ENCODE measurements at regions not wholly inside any gene's neighbourhood (a gene's known extent, or its start where the extent isn't known, plus 50 kb on each side); places are given as distances from the start of the nearest gene placed in this dataset.
"Not testable (repeated sequence)": the region's sequence is repeated elsewhere in the genome, so short reads cannot be mapped to it uniquely, and the experiment has no call there.

- not testable (repeated sequence) for H3K27me3 Mint-ChIP-seq (ENCODE audit: low read depth); H3K4me2 ChIP-seq (ENCODE audit: insufficient read depth, insufficient read length, low read length); H3K23me2 ChIP-seq (ENCODE audit: insufficient read length, low read depth, low read length, poor library complexity, severe bottlenecking); DNase-seq; H3K14ac ChIP-seq (ENCODE audit: insufficient read depth, low read length); H3K4me1 Mint-ChIP-seq; H2BK120ac ChIP-seq (ENCODE audit: low read depth, low read length, poor library complexity, severe bottlenecking); H3K27ac Mint-ChIP-seq; H2BK20ac ChIP-seq (ENCODE audit: low read depth, low read length, poor library complexity, severe bottlenecking); H4K5ac ChIP-seq (ENCODE audit: insufficient read length, low read depth, low read length); H3K27me3 ChIP-seq (ENCODE audit: insufficient read depth, low read length); H3K27ac ChIP-seq (ENCODE audit: insufficient read length, low read depth, low read length); H3K79me2 ChIP-seq (ENCODE audit: insufficient read depth, low read length); H4K20me1 ChIP-seq (ENCODE audit: control insufficient read depth, insufficient read depth, insufficient read length); H2BK15ac ChIP-seq (ENCODE audit: low read depth, low read length); H3K79me1 ChIP-seq (ENCODE audit: insufficient read depth, low read depth, low read length, poor library complexity, severe bottlenecking); H2AFZ ChIP-seq (ENCODE audit: low read length); H3K4me3 Mint-ChIP-seq; H3K9me3 Mint-ChIP-seq; H3K18ac ChIP-seq (ENCODE audit: insufficient read length, low read depth, low read length); H3K9ac ChIP-seq (ENCODE audit: extremely low read depth, insufficient read length, low read length); H3K23ac ChIP-seq (ENCODE audit: insufficient read length, low read depth, low read length); H3K56ac ChIP-seq (ENCODE audit: insufficient read length, low read depth, low read length); H3K4ac ChIP-seq (ENCODE audit: low read depth, low read length); H3K4me1 ChIP-seq (ENCODE audit: insufficient read depth, low read length); H4K8ac ChIP-seq (replicated peaks; ENCODE audit: insufficient read length, low read depth, low read length); H2BK5ac ChIP-seq (ENCODE audit: insufficient read length, low read length); H3K36me3 Mint-ChIP-seq (ENCODE audit: insufficient read depth in 1 of 3, low read depth in 3 of 3); H4K91ac ChIP-seq (ENCODE audit: insufficient read length, low read depth, low read length); H2BK12ac ChIP-seq (ENCODE audit: insufficient read length, low read depth, low read length); H3T11ph ChIP-seq (ENCODE audit: low read length); H3K9me3 ChIP-seq (ENCODE audit: control insufficient read depth, low read depth, low read length); H2AK5ac ChIP-seq (ENCODE audit: insufficient read length, low read length)
- WGBS (ENCODE audit: extremely low coverage, insufficient read length, low lambda C conversion rate) = no CpG with 5 or more reads among the region's 6 CpGs
Observed at GRCh38 chr1:146850352-146850889, 87.7 kb upstream of the NBPF12 start.

GRCh38 chr1:146838725-146839124 is 99.4 kb upstream of the NBPF12 start:
- H3K4me1 ChIP-seq (ENCODE audit: insufficient read depth, low read length); H3K14ac ChIP-seq (ENCODE audit: insufficient read depth, low read length); H2BK20ac ChIP-seq (ENCODE audit: low read depth, low read length, poor library complexity, severe bottlenecking); H4K91ac ChIP-seq (ENCODE audit: insufficient read length, low read depth, low read length); H2BK12ac ChIP-seq (ENCODE audit: insufficient read length, low read depth, low read length); H3K36me3 Mint-ChIP-seq (ENCODE audit: insufficient read depth in 1 of 3, low read depth in 3 of 3); H3K4me3 Mint-ChIP-seq; H3K18ac ChIP-seq (ENCODE audit: insufficient read length, low read depth, low read length); H3K79me1 ChIP-seq (ENCODE audit: insufficient read depth, low read depth, low read length, poor library complexity, severe bottlenecking); DNase-seq; H2AK5ac ChIP-seq (ENCODE audit: insufficient read length, low read length); H3K79me2 ChIP-seq (ENCODE audit: insufficient read depth, low read length); H3K9ac ChIP-seq (ENCODE audit: extremely low read depth, insufficient read length, low read length); H3K4me1 Mint-ChIP-seq; H2AFZ ChIP-seq (ENCODE audit: low read length); H3K4ac ChIP-seq (ENCODE audit: low read depth, low read length); H4K20me1 ChIP-seq (ENCODE audit: control insufficient read depth, insufficient read depth, insufficient read length); H2BK120ac ChIP-seq (ENCODE audit: low read depth, low read length, poor library complexity, severe bottlenecking); H4K5ac ChIP-seq (ENCODE audit: insufficient read length, low read depth, low read length); H3K27me3 Mint-ChIP-seq (ENCODE audit: low read depth); H3T11ph ChIP-seq (ENCODE audit: low read length); H3K27ac ChIP-seq (ENCODE audit: insufficient read length, low read depth, low read length); H3K9me3 ChIP-seq (ENCODE audit: control insufficient read depth, low read depth, low read length); H2BK15ac ChIP-seq (ENCODE audit: low read depth, low read length); H3K27ac Mint-ChIP-seq; H3K56ac ChIP-seq (ENCODE audit: insufficient read length, low read depth, low read length); H3K4me2 ChIP-seq (ENCODE audit: insufficient read depth, insufficient read length, low read length); H3K23ac ChIP-seq (ENCODE audit: insufficient read length, low read depth, low read length); H3K27me3 ChIP-seq (ENCODE audit: insufficient read depth, low read length); H3K23me2 ChIP-seq (ENCODE audit: insufficient read length, low read depth, low read length, poor library complexity, severe bottlenecking); H2BK5ac ChIP-seq (ENCODE audit: insufficient read length, low read length); H4K8ac ChIP-seq (replicated peaks; ENCODE audit: insufficient read length, low read depth, low read length): not testable (repeated sequence)
- no CpG with 5 or more reads among the region's 1 CpG for WGBS (ENCODE audit: extremely low coverage, insufficient read length, low lambda C conversion rate)
- H3K9me3 Mint-ChIP-seq = peaks cover 2 to 10% of the 10 kb centered on the region in 2 experiments; a peak in 2 of 5 replicates
